AG09309 (cell line): ENCODE measurements at regions not wholly inside any gene's neighbourhood (a gene's known extent, or its start where the extent isn't known, plus 50 kb on each side); places are given as distances from the start of the nearest gene placed in this dataset.

ENCODE experiments used
- DNase-seq: peaks from one replicate; pipeline ENCODE4 v3.0.0-alpha.2; 2010; ENCODE audit warnings: low read depth
- H3K4me3 ChIP-seq: 2 replicates; pipeline ENCODE4 v1.5.1; 2011; ENCODE audit warnings: mild to moderate bottlenecking, low read depth, low read length, moderate library complexity; ENCODE audit not compliant: control insufficient read depth
- CTCF ChIP-seq: IDR thresholded peaks from 2 replicates; pipeline ENCODE4 v1.5.1; 2011; ENCODE audit warnings: mild to moderate bottlenecking, low read depth, low read length, inconsistent platforms; ENCODE audit not compliant: insufficient read depth, control insufficient read depth; ENCODE audit errors: missing control alignments

- no peak overlapping the region for H3K4me3 ChIP-seq
- no peak for TF ChIP-seq CTCF
- no peak for DNase-seq
Measured at GRCh38 chr6:156616495-156616894, 160.7 kb upstream of the ARID1B start.

GRCh38 chr6:156613996-156614395 is 163.2 kb upstream of the ARID1B start:
- H3K4me3 ChIP-seq = no peak overlapping the region
- no peak for TF ChIP-seq CTCF
- no peak for DNase-seq

- no peak for TF ChIP-seq CTCF
- H3K4me3 ChIP-seq = no peak overlapping the region
- DNase-seq = no peak
Measured at GRCh38 chr6:156612361-156612760, 164.8 kb upstream of the ARID1B start.

GRCh38 chr6:156602066-156602385 is 175.2 kb upstream of the ARID1B start:
- no peak for DNase-seq
- no peak overlapping the region for H3K4me3 ChIP-seq
- no peak for TF ChIP-seq CTCF

GRCh38 chr6:156601152-156602065 is 175.8 kb upstream of the ARID1B start:
- H3K4me3 ChIP-seq = no peak overlapping the region
- DNase-seq = no peak
- TF ChIP-seq CTCF = no peak

GRCh38 chr6:156600678-156601077 is 176.5 kb upstream of the ARID1B start:
- TF ChIP-seq CTCF = no peak
- no peak for DNase-seq

More at GRCh38 chr6:156600678-156601077, 176.5 kb upstream of the ARID1B start:
- no peak overlapping the region for H3K4me3 ChIP-seq
